Lung (tissue), 11 donors: ENCODE measurements at regions not wholly inside any gene's neighbourhood (a gene's known extent, or its start where the extent isn't known, plus 50 kb on each side); places are given as distances from the start of the nearest gene placed in this dataset.

Experiments used
- ATAC-seq: fragments of 200-7000 bp; cut with Tn5 transposase; one replicate; pipeline ENCODE4 v1.9.1; 2020; ENCODE audit warnings: moderate number of reproducible peaks; ENCODE audit not compliant: insufficient read depth, low FRiP score
- DNase-seq, 3 donors: peaks; one replicate each; pipeline ENCODE4 v3.0.0-alpha.2; 2013 to 2017
- H3K27ac ChIP-seq, 2 donors: one replicate each; pipeline ENCODE4 v1.5.1; 2013; ENCODE audit warnings: mild to moderate bottlenecking in 2 of 2, moderate library complexity in 2 of 2, control low read depth in 1 of 2, inconsistent platforms in 1 of 2, low read depth in 1 of 2, low read length in 1 of 2
- H3K27me3 ChIP-seq, 3 donors: one replicate each; pipeline ENCODE4 v1.5.1; 2013; ENCODE audit warnings: low read length in 2 of 3; ENCODE audit not compliant: control insufficient read depth in 3 of 3, insufficient read depth in 3 of 3
- H3K36me3 ChIP-seq, 4 donors: one replicate each; pipeline ENCODE4 v1.5.1; 2013; ENCODE audit warnings: low read length in 4 of 4, mild to moderate bottlenecking in 1 of 4, moderate library complexity in 1 of 4; ENCODE audit not compliant: control insufficient read depth in 4 of 4, insufficient read depth in 4 of 4
- H3K4me1 ChIP-seq, 5 donors: one replicate each; pipeline ENCODE4 v1.5.1; 2013; ENCODE audit warnings: low read length in 5 of 5, mild to moderate bottlenecking in 2 of 5, moderate library complexity in 1 of 5; ENCODE audit not compliant: control insufficient read depth in 5 of 5, insufficient read depth in 5 of 5
- H3K4me3 ChIP-seq: one replicate; pipeline ENCODE4 v1.5.1; 2013; ENCODE audit warnings: mild to moderate bottlenecking, control low read depth, moderate library complexity
- H3K9ac ChIP-seq, 2 donors: one replicate each; pipeline ENCODE4 v1.5.1; 2013; ENCODE audit warnings: low read length in 2 of 2, control low read depth in 1 of 2; ENCODE audit not compliant: insufficient read depth in 1 of 2
- H3K9me3 ChIP-seq, 4 donors: one replicate each; pipeline ENCODE4 v1.5.1; 2013; ENCODE audit warnings: low read length in 3 of 4, mild to moderate bottlenecking in 1 of 4, moderate library complexity in 1 of 4; ENCODE audit not compliant: control insufficient read depth in 4 of 4, insufficient read depth in 3 of 4
- CTCF ChIP-seq: IDR thresholded peaks from 2 replicates; pipeline ENCODE4 v1.5.1; 2012; ENCODE audit warnings: mild to moderate bottlenecking; ENCODE audit errors: control extremely low read depth, extremely low read depth
- WGBS, 2 donors: extraction: QIAGEN DNeasy Blood & Tissue Kit; methylation state at CpG; one replicate each; pipeline ENCODE4 v1.1.7; 2013; 5-methylcytosine and 5-hydroxymethylcytosine counted together
- donor health status: control.
- donor health status: control.
- donor health status: Bipolar disorder and iron deficiency.
- donor health status: healthy.
- donor health status: DM: yes; HTN: yes; CAD: no.

GRCh38 chr18:22822841-22823508 lies 110.2 kb upstream of the RBBP8 start:
- DNase-seq: no peak
- WGBS, 2 donors: 87 to 95% methylated on average over 3 of the region's 3 CpGs
- no peak overlapping the region for H3K4me3 ChIP-seq
- H3K27ac ChIP-seq: no peak overlapping the region
- H3K27me3 ChIP-seq: no peaks in the 10 kb centered on the region
- no peak for TF ChIP-seq CTCF
- no peaks in the 10 kb centered on the region for H3K9me3 ChIP-seq
- no peak overlapping the region for H3K9ac ChIP-seq
- no peak for ATAC-seq
- no peaks in the 10 kb centered on the region for H3K36me3 ChIP-seq
- H3K4me1 ChIP-seq: no peaks in the 10 kb centered on the region

- Histone ChIP-seq H3K4me1 (no peaks in the 10 kb centered on the region), H3K27me3 (no peaks in the 10 kb centered on the region), H3K9ac (no peak overlapping the region), H3K4me3 (no peak overlapping the region), H3K9me3 (no peaks in the 10 kb centered on the region), H3K36me3 (no peaks in the 10 kb centered on the region), H3K27ac (no peak overlapping the region)
- 52 to 61% methylated on average over 4 of the region's 4 CpGs for WGBS, 2 donors
- DNase-seq (no peak), ATAC-seq (no peak)
- no peak for TF ChIP-seq CTCF
Measured at GRCh38 chr18:22826726-22827125, 106.4 kb upstream of the RBBP8 start.

GRCh38 chr18:22827216-22827615 lies 105.9 kb upstream of the RBBP8 start:
- ATAC-seq (no peak), DNase-seq (no peak)
- Histone ChIP-seq H3K27me3 (no peaks in the 10 kb centered on the region), H3K4me3 (no peak overlapping the region), H3K4me1 (no peaks in the 10 kb centered on the region), H3K9ac (no peak overlapping the region), H3K27ac (no peak overlapping the region), H3K9me3 (no peaks in the 10 kb centered on the region), H3K36me3 (no peaks in the 10 kb centered on the region)
- WGBS, 2 donors: 95 to 98% methylated on average over 3 of the region's 3 CpGs
- no peak for TF ChIP-seq CTCF

GRCh38 chr18:22827741-22828140 lies 105.4 kb upstream of the RBBP8 start:
- H3K9me3 ChIP-seq: no peaks in the 10 kb centered on the region
- TF ChIP-seq CTCF: no peak
- no peak for ATAC-seq
- H3K9ac ChIP-seq: no peak overlapping the region
- 85 to 92% methylated on average over 1 of the region's 1 CpG for WGBS, 2 donors
- H3K4me1 ChIP-seq: no peaks in the 10 kb centered on the region
- H3K36me3 ChIP-seq: no peaks in the 10 kb centered on the region
- no peak overlapping the region for H3K4me3 ChIP-seq
- no peak overlapping the region for H3K27ac ChIP-seq
- H3K27me3 ChIP-seq: no peaks in the 10 kb centered on the region
- DNase-seq: no peak
